Mesendoderm (in vitro differentiated cells): ENCODE measurements at regions not wholly inside any gene's neighbourhood (a gene's known extent, or its start where the extent isn't known, plus 50 kb on each side); places are given as distances from the start of the nearest gene placed in this dataset.
A peak's percentile ranks its signal among the peaks of the same experiment; 100 is the strongest.

Experiments used
- DNase-seq: peaks from one replicate; pipeline ENCODE4 v3.0.0; 2013
- H2AK5ac ChIP-seq: 2 replicates; pipeline ENCODE4 v1.6.1; 2013; ENCODE audit warnings: low read length, inconsistent platforms
- H2BK120ac ChIP-seq: 2 replicates; pipeline ENCODE4 v1.6.1; 2013; ENCODE audit warnings: low read depth, mild to moderate bottlenecking, low read length, moderate library complexity, mixed read lengths
- H2BK15ac ChIP-seq: replicated peaks from 2 replicates; pipeline ENCODE4 v1.6.1; 2013; ENCODE audit warnings: low read depth, mild to moderate bottlenecking, moderate library complexity
- H2BK5ac ChIP-seq: 2 replicates; pipeline ENCODE4 v1.6.1; 2013; ENCODE audit warnings: low read length, inconsistent platforms
- H3K18ac ChIP-seq: 2 replicates; pipeline ENCODE4 v1.6.1; 2013; ENCODE audit warnings: mild to moderate bottlenecking, low read length, mixed read lengths
- H3K23ac ChIP-seq: one replicate; pipeline ENCODE4 v1.6.1; 2013; ENCODE audit warnings: low read length
- H3K27ac ChIP-seq: 2 replicates; pipeline ENCODE4 v1.5.1; 2013; ENCODE audit warnings: low read depth, mild to moderate bottlenecking, inconsistent platforms, low read length, moderate library complexity
- H3K27me3 ChIP-seq: 2 replicates; pipeline ENCODE4 v1.6.1; 2013; ENCODE audit warnings: low read length, control low read depth, mild to moderate bottlenecking, inconsistent platforms; ENCODE audit not compliant: insufficient read depth, poor library complexity
- H3K36me3 ChIP-seq: 2 replicates; pipeline ENCODE4 v1.6.1; 2013; ENCODE audit warnings: low read length, inconsistent platforms; ENCODE audit not compliant: control insufficient read depth, insufficient read depth
- H3K4ac ChIP-seq: one replicate; pipeline ENCODE4 v1.6.1; 2013; ENCODE audit warnings: low read depth, mild to moderate bottlenecking, low read length, moderate library complexity
- H3K4me1 ChIP-seq: 2 replicates; pipeline ENCODE4 v1.6.1; 2013; ENCODE audit warnings: low read depth, low read length, inconsistent platforms; ENCODE audit not compliant: control insufficient read depth
- H3K4me2 ChIP-seq: 2 replicates; pipeline ENCODE4 v1.6.1; 2013; ENCODE audit warnings: low read length
- H3K4me3 ChIP-seq: 2 replicates; pipeline ENCODE4 v1.5.1; 2013; ENCODE audit warnings: mild to moderate bottlenecking, low read length
- H3K56ac ChIP-seq: one replicate; pipeline ENCODE4 v1.6.1; 2013; ENCODE audit warnings: low read length
- H3K79me1 ChIP-seq: 2 replicates; pipeline ENCODE4 v1.6.1; 2013; ENCODE audit warnings: low read length, inconsistent platforms
- H3K79me2 ChIP-seq: 2 replicates; pipeline ENCODE4 v1.6.1; 2013; ENCODE audit warnings: mild to moderate bottlenecking, low read length; ENCODE audit not compliant: control insufficient read depth, insufficient read depth
- H3K9ac ChIP-seq: 2 replicates; pipeline ENCODE4 v1.6.1; 2013; ENCODE audit warnings: low read length, inconsistent platforms
- H4K5ac ChIP-seq: one replicate; pipeline ENCODE4 v1.6.1; 2013; ENCODE audit warnings: low read length
- H4K8ac ChIP-seq: one replicate; pipeline ENCODE4 v1.6.1; 2013; ENCODE audit warnings: low read depth, mild to moderate bottlenecking, control low read depth, low read length, moderate library complexity
- WGBS: extraction: QIAGEN DNeasy Blood & Tissue Kit; methylation state at CpG from one replicate; pipeline ENCODE4 v1.1.7; 2013; ENCODE audit warnings: low lambda C conversion rate, missing lambda C conversion rate; ENCODE audit not compliant: insufficient coverage; ENCODE audit errors: extremely low coverage; 5-methylcytosine and 5-hydroxymethylcytosine counted together

GRCh38 chr14:98382662-98383061 lies 889.3 kb downstream of the BCL11B start:
- Histone ChIP-seq H3K4me3 (no peak overlapping the region), H2BK120ac (no peak overlapping the region), H3K27ac (no peak overlapping the region), H3K4ac (no peak overlapping the region), H3K4me2 (no peak overlapping the region), H3K18ac (no peak overlapping the region), H4K5ac (no peak overlapping the region), H3K36me3 (no peaks in the 10 kb centered on the region), H3K9ac (no peak overlapping the region), H3K4me1 (no peaks in the 10 kb centered on the region), H3K79me1 (no peaks in the 10 kb centered on the region), H3K79me2 (no peaks in the 10 kb centered on the region), H3K56ac (no peak overlapping the region), H4K8ac (no peak overlapping the region), H2BK15ac (no peak overlapping the region), H3K27me3 (no peaks in the 10 kb centered on the region), H2AK5ac (no peak overlapping the region), H2BK5ac (no peak overlapping the region), H3K23ac (no peak overlapping the region)
- no peak for DNase-seq
- no CpG with 5 or more reads among the region's 4 CpGs for WGBS

DNA sequence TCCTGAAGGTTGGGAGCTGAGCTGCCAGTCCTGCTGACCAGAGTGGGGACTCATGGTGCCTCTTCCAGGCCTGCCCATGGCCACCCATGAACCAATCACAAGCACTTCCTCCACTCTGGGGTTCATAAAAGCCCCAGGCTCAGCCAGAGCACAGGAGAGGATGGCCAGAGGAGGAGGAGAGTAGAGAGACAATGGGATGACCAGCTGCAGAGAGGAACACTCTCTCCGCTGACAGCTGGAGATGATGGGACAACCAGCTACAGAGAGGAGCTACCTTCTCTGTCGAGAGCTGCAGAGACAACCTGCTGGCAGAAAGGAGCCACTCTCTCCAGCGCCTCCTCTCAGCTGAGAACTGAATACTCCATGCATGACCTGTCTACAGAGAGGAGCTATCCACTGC lies 886.1 kb downstream of the BCL11B start:
- no peak overlapping the region for H3K4me3 ChIP-seq
- no CpG with 5 or more reads among the region's 3 CpGs for WGBS

DNA sequence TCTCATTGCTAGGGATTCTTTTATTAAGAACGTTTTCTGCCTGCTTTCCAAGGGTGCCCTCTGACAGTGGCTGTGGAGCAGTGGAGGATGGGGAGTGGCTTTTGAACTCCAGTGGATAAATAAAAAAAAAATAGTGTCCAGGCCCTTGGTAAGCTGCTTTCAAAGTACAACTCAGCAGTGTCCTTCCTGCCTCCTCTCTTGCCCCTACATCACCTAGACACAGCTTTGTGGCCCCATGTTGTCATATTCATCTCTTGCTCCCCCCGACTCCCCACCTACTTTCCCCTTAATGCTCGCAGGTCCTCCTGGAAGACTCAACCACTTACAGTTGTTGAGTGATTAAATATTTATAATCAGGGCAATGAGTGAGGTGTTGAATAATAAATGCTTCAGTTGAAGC lies 880.9 kb downstream of the BCL11B start:
- Histone ChIP-seq H4K8ac (no peak overlapping the region), H3K23ac (no peak overlapping the region), H2BK5ac (no peak overlapping the region), H3K56ac (no peak overlapping the region), H3K4me3 (no peak overlapping the region), H3K27me3 (no peaks in the 10 kb centered on the region), H3K36me3 (no peaks in the 10 kb centered on the region), H3K79me2 (no peaks in the 10 kb centered on the region), H2BK120ac (no peak overlapping the region), H3K9ac (no peak overlapping the region), H3K4ac (no peak overlapping the region), H3K18ac (no peak overlapping the region), H3K4me1 (no peaks in the 10 kb centered on the region), H3K79me1 (no peaks in the 10 kb centered on the region), H4K5ac (no peak overlapping the region), H2BK15ac (no peak overlapping the region), H3K27ac (no peak overlapping the region), H3K4me2 (no peak overlapping the region), H2AK5ac (no peak overlapping the region)
- DNase-seq = no peak
- WGBS = no CpG with 5 or more reads among the region's 3 CpGs

More for the DNA sequence above, 886.1 kb downstream of the BCL11B start:
- Histone ChIP-seq H2BK15ac (no peak overlapping the region), H2AK5ac (no peak overlapping the region), H3K23ac (no peak overlapping the region), H3K79me2 (no peaks in the 10 kb centered on the region), H3K4me2 (no peak overlapping the region), H4K5ac (no peak overlapping the region), H3K79me1 (no peaks in the 10 kb centered on the region), H3K9ac (no peak overlapping the region), H2BK5ac (no peak overlapping the region), H3K4me1 (no peaks in the 10 kb centered on the region), H3K56ac (no peak overlapping the region), H3K4ac (no peak overlapping the region), H3K27me3 (no peaks in the 10 kb centered on the region), H4K8ac (no peak overlapping the region), H3K27ac (no peak overlapping the region), H3K36me3 (no peaks in the 10 kb centered on the region), H3K18ac (no peak overlapping the region), H2BK120ac (no peak overlapping the region)
- DNase-seq = no peak

DNA sequence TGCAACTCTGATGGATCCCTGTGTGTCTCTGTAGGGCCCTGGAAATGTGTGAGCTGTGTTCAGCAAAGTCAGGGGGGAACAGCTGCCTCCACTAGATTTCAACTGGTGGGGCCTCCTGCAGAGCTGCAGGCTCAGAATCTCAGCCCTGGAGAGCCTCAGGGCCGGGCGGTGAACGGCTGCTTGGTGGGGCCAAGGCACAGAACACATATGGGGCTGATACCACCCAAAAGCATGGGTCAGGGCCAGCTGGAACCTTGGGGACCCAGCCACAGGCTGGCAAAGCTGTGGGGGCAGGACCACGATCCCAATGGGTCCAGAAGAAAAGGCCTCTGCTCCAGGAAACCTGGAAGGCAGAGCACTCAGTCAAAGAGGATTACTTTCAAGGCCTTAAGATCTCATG lies 878.5 kb downstream of the BCL11B start:
- no peak overlapping the region for H3K23ac ChIP-seq
- no peak overlapping the region for H2AK5ac ChIP-seq
- H2BK15ac ChIP-seq = no peak overlapping the region
- no peak overlapping the region for H3K9ac ChIP-seq
- no peaks in the 10 kb centered on the region for H3K79me1 ChIP-seq
- no peak overlapping the region for H3K4me3 ChIP-seq
- no peak overlapping the region for H3K4ac ChIP-seq
- no peak overlapping the region for H3K56ac ChIP-seq
- H3K27ac ChIP-seq = no peak overlapping the region
- H2BK120ac ChIP-seq = no peak overlapping the region
- peak overlapping the region; percentile 45 for H3K18ac ChIP-seq
- H3K4me2 ChIP-seq = no peak overlapping the region
- H3K27me3 ChIP-seq = no peaks in the 10 kb centered on the region
- H3K36me3 ChIP-seq = no peaks in the 10 kb centered on the region
- H4K8ac ChIP-seq = no peak overlapping the region
- H4K5ac ChIP-seq = no peak overlapping the region
- H3K79me2 ChIP-seq = no peaks in the 10 kb centered on the region
- WGBS = no CpG with 5 or more reads among the region's 4 CpGs
- H2BK5ac ChIP-seq = no peak overlapping the region
- H3K4me1 ChIP-seq = no peaks in the 10 kb centered on the region
- DNase-seq = no peak

- H3K79me2 ChIP-seq = no peaks in the 10 kb centered on the region
- no peak overlapping the region for H3K23ac ChIP-seq
- no peak overlapping the region for H2AK5ac ChIP-seq
- H2BK5ac ChIP-seq = no peak overlapping the region
- H2BK15ac ChIP-seq = no peak overlapping the region
- no peak overlapping the region for H3K4me3 ChIP-seq
- no peak overlapping the region for H3K27ac ChIP-seq
- peaks cover 3% of the 10 kb centered on the region for H3K4me1 ChIP-seq
- H3K36me3 ChIP-seq = no peaks in the 10 kb centered on the region
- H4K8ac ChIP-seq = no peak overlapping the region
- no peak overlapping the region for H2BK120ac ChIP-seq
- no peak overlapping the region for H3K56ac ChIP-seq
- no peaks in the 10 kb centered on the region for H3K79me1 ChIP-seq
- no peak overlapping the region for H4K5ac ChIP-seq
- no peak overlapping the region for H3K9ac ChIP-seq
- H3K4me2 ChIP-seq = no peak overlapping the region
- H3K18ac ChIP-seq = no peak overlapping the region
- no peaks in the 10 kb centered on the region for H3K27me3 ChIP-seq
- DNase-seq = peak; percentile 88
- H3K4ac ChIP-seq = no peak overlapping the region
Measured at GRCh38 chr14:98404811-98405210, 867.2 kb downstream of the BCL11B start.

DNA sequence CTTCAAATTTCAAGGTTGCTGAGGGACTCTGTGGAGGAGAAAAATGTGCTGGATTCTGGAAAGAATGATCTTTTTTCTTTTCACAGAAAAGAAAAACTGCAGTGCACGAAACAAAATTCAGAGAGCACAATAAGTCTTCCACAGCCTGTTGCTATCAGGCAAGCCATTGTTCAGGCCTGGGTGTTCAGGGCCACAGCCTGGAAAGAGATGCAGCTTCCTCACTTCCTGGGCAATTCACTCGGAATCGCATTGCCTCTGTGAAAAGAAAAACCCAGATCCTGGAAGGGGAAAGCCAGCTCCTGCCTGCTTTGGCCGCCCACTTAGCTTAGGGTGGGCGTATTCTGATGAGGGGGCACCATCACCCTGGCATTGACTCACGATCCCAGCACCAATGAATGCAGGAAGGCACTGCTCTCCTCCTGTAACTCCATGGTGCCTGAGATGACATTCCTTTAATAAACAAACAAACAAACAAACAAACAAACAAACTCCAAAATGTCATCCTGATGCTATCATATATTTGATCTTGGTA lies 863.9 kb downstream of the BCL11B start:
- Histone ChIP-seq H2AK5ac (no peak overlapping the region), H3K79me1 (no peaks in the 10 kb centered on the region), H3K4me1 (peaks cover 3% of the 10 kb centered on the region), H2BK120ac (no peak overlapping the region), H4K8ac (no peak overlapping the region), H4K5ac (no peak overlapping the region), H3K4me3 (no peak overlapping the region), H3K18ac (no peak overlapping the region), H3K27me3 (no peaks in the 10 kb centered on the region), H3K36me3 (no peaks in the 10 kb centered on the region), H3K79me2 (no peaks in the 10 kb centered on the region), H3K9ac (no peak overlapping the region), H3K23ac (no peak overlapping the region), H3K4ac (no peak overlapping the region), H3K4me2 (no peak overlapping the region), H2BK15ac (no peak overlapping the region), H3K56ac (no peak overlapping the region), H3K27ac (no peak overlapping the region), H2BK5ac (no peak overlapping the region)
- DNase-seq = no peak
- WGBS = no CpG with 5 or more reads among the region's 6 CpGs
